ENCODE measurements at regions not wholly inside any gene's neighbourhood (a gene's known extent, or its start where the extent isn't known, plus 50 kb on each side); places are given as distances from the start of the nearest gene placed in this dataset.

DNA sequence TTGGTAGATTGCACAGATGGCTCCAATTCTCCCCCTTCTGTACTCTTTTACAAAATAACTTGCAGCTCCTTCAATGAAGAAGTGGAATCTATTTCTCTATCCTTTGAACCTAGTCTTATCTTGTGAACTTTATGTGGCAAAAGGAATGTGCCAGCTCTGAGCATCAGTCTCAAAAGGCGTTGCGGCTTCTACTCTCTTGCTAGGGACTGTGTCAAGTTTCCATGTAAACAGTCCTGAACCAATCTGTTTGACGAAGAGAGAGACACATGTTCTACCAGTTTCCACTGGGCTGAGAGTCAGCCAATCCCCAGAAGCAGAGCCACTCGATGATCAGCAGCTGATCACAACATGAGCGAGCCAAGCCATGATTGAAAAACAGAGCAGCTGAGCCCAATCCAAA, 439.7 kb upstream of the SETBP1 start:
- TF ChIP-seq EZH2 (IDR thresholded peaks at IDR 0.05; ENCODE audit: insufficient read depth, poor library complexity, severe bottlenecking) (no peak), EZH2phosphoT487 (IDR thresholded peaks at IDR 0.05; ENCODE audit: insufficient read depth, low read depth) (no peak)
